Coronary artery (tissue), 2 donors: ENCODE measurements at regions not wholly inside any gene's neighbourhood (a gene's known extent, or its start where the extent isn't known, plus 50 kb on each side); places are given as distances from the start of the nearest gene placed in this dataset.
A peak's percentile ranks its signal among the peaks of the same experiment; 100 is the strongest.

ENCODE experiments used
- DNase-seq: peaks from one replicate; pipeline ENCODE4 v3.0.0-alpha.2; 2017; ENCODE audit warnings: low spot score
- H3K27ac ChIP-seq, 2 donors: fragments of 200-600 bp; sonication (generic); one replicate each; pipeline ENCODE4 v1.5.1; 2016 to 2019
- H3K4me3 ChIP-seq: fragments of 200-600 bp; sonication (generic); 2 replicates; pipeline ENCODE4 v1.5.1; 2016; ENCODE audit warnings: mild to moderate bottlenecking, moderate library complexity
- CTCF ChIP-seq: fragments of 200-600 bp; sonication (generic); IDR thresholded peaks from one replicate; pipeline ENCODE4 v1.5.1; 2019; ENCODE audit warnings: antibody characterized with exemption

GRCh38 chr2:64260817-64261216, 116.6 kb upstream of the PELI1 start:
- no peak for TF ChIP-seq CTCF
- Histone ChIP-seq H3K27ac (peak overlapping the region; percentile 25 to 65), H3K4me3 (no peak overlapping the region)
- DNase-seq = no peak

- TF ChIP-seq CTCF = no peak
- H3K27ac ChIP-seq = peak overlapping the region in 1 of 2 donors; percentile 65
- no peak overlapping the region for H3K4me3 ChIP-seq
- no peak for DNase-seq
Measured at GRCh38 chr2:64262071-64262470, 117.9 kb upstream of the PELI1 start.

- H3K27ac ChIP-seq = no peak overlapping the region
- no peak for DNase-seq
- TF ChIP-seq CTCF = no peak
Measured at GRCh38 chr2:64262816-64263215, 118.6 kb upstream of the PELI1 start.

GRCh38 chr2:64263315-64263714, 119.1 kb upstream of the PELI1 start:
- Histone ChIP-seq H3K27ac (no peak overlapping the region), H3K4me3 (no peak overlapping the region)
- no peak for DNase-seq
- TF ChIP-seq CTCF = no peak

More at GRCh38 chr2:64262816-64263215, 118.6 kb upstream of the PELI1 start:
- no peak overlapping the region for H3K4me3 ChIP-seq

- TF ChIP-seq CTCF = no peak
- H3K4me3 ChIP-seq = no peak overlapping the region
- peak overlapping the region in 1 of 2 donors; percentile 3 for H3K27ac ChIP-seq
- DNase-seq = no peak
Measured at GRCh38 chr2:64267699-64268098, 123.5 kb upstream of the PELI1 start.

- no peak for TF ChIP-seq CTCF
- Histone ChIP-seq H3K4me3 (no peak overlapping the region), H3K27ac (peak overlapping the region in 1 of 2 donors; percentile 39)
- DNase-seq = no peak
Measured at GRCh38 chr2:64268330-64269048, 124.3 kb upstream of the PELI1 start.
